Head of caudate nucleus (tissue), 42 donors: ENCODE measurements at regions not wholly inside any gene's neighbourhood (a gene's known extent, or its start where the extent isn't known, plus 50 kb on each side); places are given as distances from the start of the nearest gene placed in this dataset.

Experiments
- DNase-seq, 42 donors: peaks; one replicate each; pipeline versions ENCODE4 v3.0.0 to v3.0.0-alpha.2; 2020 to 2021; ENCODE audit warnings: mixed read lengths in 7 of 42
- intact Hi-C: fragments of 100-400 bp; cut with DNase I; formaldehyde crosslinking; loops from one replicate; pipeline ENCODE4 v1.15.0; 2022

GRCh38 chr4:107270614-107271013, 234.5 kb upstream of the DKK2 start:
- no peak for DNase-seq
- intact Hi-C loops: no loop called here

GRCh38 chr4:107269175-107269574, 233.1 kb upstream of the DKK2 start:
- DNase-seq: no peak
- intact Hi-C loops: no loop called here

GRCh38 chr4:107265859-107266258, 229.7 kb upstream of the DKK2 start:
- intact Hi-C loops: no loop called here
- no peak for DNase-seq

- no peak for DNase-seq
- intact Hi-C loops: no loop called here
These were observed 225.2 kb upstream of the DKK2 start for GRCh38 chr4:107261241-107261874.

GRCh38 chr4:107258359-107258758, 222.2 kb upstream of the DKK2 start:
- no peak for DNase-seq
- intact Hi-C loops: no loop called here

GRCh38 chr4:107255596-107255995, 219.5 kb upstream of the DKK2 start:
- intact Hi-C loops: no loop called here
- no peak for DNase-seq

- intact Hi-C loops: no loop called here
- DNase-seq: no peak
These were observed 219.0 kb upstream of the DKK2 start for GRCh38 chr4:107255114-107255513.

GRCh38 chr4:107253579-107254068, 217.5 kb upstream of the DKK2 start:
- intact Hi-C loops: no loop called here
- DNase-seq: no peak

- DNase-seq: no peak
- intact Hi-C loops: no loop called here
These were observed 217.0 kb upstream of the DKK2 start for GRCh38 chr4:107253090-107253489.

- intact Hi-C loops: no loop called here
- DNase-seq: no peak
These were observed 216.5 kb upstream of the DKK2 start for GRCh38 chr4:107252571-107252970.

GRCh38 chr4:107248571-107248970, 212.5 kb upstream of the DKK2 start:
- intact Hi-C loops: no loop called here
- DNase-seq: no peak

- no peak for DNase-seq
- intact Hi-C loops: no loop called here
These were observed 211.6 kb upstream of the DKK2 start for GRCh38 chr4:107247738-107248137.

GRCh38 chr4:107246761-107247160, 210.6 kb upstream of the DKK2 start:
- DNase-seq: no peak
- intact Hi-C loops: no loop called here

GRCh38 chr4:107243141-107243781, 207.1 kb upstream of the DKK2 start:
- peak in 1 of 42 donors; percentile 3 for DNase-seq
- intact Hi-C loops: no loop called here

GRCh38 chr4:107220976-107221375, 184.9 kb upstream of the DKK2 start:
- no peak for DNase-seq
- intact Hi-C loops: no loop called here

GRCh38 chr4:107219681-107220080, 183.6 kb upstream of the DKK2 start:
- DNase-seq: no peak
- intact Hi-C loops: no loop called here

GRCh38 chr4:107216379-107216778, 180.3 kb upstream of the DKK2 start:
- intact Hi-C loops: no loop called here
- DNase-seq: no peak

- intact Hi-C loops: no loop called here
- no peak for DNase-seq
These were observed 179.1 kb upstream of the DKK2 start for GRCh38 chr4:107215222-107215621.

- intact Hi-C loops: no loop called here
- DNase-seq: no peak
These were observed 177.8 kb upstream of the DKK2 start for GRCh38 chr4:107213880-107214279.

- intact Hi-C loops: no loop called here
- no peak for DNase-seq
These were observed 177.3 kb upstream of the DKK2 start for GRCh38 chr4:107213410-107213809.

GRCh38 chr4:107212565-107212964, 176.5 kb upstream of the DKK2 start:
- no peak for DNase-seq
- intact Hi-C loops: no loop called here
